ENCODE measurements at regions not wholly inside any gene's neighbourhood (a gene's known extent, or its start where the extent isn't known, plus 50 kb on each side); places are given as distances from the start of the nearest gene placed in this dataset.
"Not testable (repeated sequence)": the region's sequence is repeated elsewhere in the genome, so short reads cannot be mapped to it uniquely, and the experiment has no call there.

DNA sequence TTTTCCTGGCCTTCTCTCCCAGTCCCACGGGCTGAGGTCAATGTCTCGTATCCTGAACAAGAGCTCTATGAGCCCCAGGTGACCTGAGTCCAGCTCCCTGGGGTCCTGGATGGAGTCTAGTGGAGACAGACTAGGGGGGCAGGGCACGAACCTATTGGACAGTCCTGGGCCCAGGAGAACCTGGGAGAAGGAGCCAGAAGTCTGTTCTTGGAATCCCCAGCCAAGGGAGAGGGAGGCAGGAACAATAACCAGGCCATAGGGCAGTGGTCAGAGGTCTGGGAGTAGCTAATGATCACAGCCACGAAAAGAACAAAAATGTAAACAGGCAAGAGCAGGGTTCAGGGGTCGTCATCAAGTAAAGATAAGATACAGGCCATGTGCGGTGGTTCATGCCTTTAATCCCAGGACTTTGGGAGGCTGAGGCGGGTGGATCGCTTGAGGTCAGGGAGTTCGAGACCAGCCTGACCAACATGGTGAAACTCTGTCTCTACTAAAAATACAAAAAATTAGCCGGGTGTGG, 60.8 kb downstream of the COPRS start:
- no peaks in the 10 kb centered on the region for H3K27me3 ChIP-seq
- H3K4me3 ChIP-seq: no peak overlapping the region
- DNase-seq (ENCODE audit: low read depth in 1 of 2, low spot score in 1 of 2): peak in 1 of 2 donors; percentile 2
- peak overlapping the region; percentile 63 for H3K27ac ChIP-seq
- H3K9me3 ChIP-seq (ENCODE audit: low read depth): no peaks in the 10 kb centered on the region
- TF ChIP-seq, protein P1, sequence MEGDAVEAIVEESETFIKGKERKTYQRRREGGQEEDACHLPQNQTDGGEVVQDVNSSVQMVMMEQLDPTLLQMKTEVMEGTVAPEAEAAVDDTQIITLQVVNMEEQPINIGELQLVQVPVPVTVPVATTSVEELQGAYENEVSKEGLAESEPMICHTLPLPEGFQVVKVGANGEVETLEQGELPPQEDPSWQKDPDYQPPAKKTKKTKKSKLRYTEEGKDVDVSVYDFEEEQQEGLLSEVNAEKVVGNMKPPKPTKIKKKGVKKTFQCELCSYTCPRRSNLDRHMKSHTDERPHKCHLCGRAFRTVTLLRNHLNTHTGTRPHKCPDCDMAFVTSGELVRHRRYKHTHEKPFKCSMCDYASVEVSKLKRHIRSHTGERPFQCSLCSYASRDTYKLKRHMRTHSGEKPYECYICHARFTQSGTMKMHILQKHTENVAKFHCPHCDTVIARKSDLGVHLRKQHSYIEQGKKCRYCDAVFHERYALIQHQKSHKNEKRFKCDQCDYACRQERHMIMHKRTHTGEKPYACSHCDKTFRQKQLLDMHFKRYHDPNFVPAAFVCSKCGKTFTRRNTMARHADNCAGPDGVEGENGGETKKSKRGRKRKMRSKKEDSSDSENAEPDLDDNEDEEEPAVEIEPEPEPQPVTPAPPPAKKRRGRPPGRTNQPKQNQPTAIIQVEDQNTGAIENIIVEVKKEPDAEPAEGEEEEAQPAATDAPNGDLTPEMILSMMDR (IDR thresholded peaks at IDR 0.05; ENCODE audit: low read depth, low read length): no peak
- H3K36me3 ChIP-seq: no peaks in the 10 kb centered on the region
- peaks cover 5% of the 10 kb centered on the region for H3K4me1 ChIP-seq (ENCODE audit: low read depth)

DNA sequence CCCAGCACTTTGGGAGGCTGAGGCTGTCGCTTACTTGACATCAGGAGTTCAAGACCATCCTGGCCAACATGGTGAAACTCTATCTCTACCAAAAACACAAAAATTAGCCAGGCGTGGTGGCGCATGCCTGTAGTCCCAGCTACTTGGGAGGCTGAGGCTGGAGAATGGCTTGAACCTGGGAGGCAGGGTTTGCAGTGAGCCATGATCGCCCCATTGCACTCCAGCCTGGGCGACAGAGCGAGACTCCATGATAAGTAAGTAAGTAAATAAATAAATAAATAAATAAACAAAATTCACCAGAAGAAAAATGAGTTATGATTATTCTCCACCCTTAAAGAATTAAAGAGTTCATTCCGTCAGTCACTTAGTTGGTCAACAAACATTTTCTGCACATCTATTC, 63.1 kb downstream of the COPRS start:
- not testable (repeated sequence) for H3K4me1 ChIP-seq (ENCODE audit: low read depth); H3K9me3 ChIP-seq (ENCODE audit: low read depth); H3K27ac ChIP-seq; DNase-seq (ENCODE audit: low read depth in 1 of 2, low spot score in 1 of 2); H3K4me3 ChIP-seq; H3K27me3 ChIP-seq; H3K36me3 ChIP-seq

DNA sequence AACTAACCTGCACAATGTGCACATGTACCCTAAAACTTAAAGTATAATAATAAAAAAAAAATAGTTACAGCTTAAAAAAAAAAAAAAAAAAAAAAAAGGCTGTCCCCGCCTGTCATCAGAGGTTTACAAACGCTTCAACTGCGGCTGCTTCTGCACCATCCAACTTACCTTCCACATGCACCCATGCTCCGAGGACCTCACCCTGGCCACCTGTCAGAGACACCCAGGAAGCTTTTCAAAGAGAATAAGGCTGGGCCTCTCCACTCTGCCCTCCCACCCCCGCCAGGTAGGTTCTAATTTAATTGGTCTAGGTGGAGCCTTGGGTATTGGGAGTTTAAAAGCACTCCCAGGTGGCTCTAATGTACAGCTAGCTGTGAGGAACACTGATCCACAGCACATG, 64.9 kb downstream of the COPRS start:
- no peak overlapping the region for H3K27ac ChIP-seq
- H3K4me3 ChIP-seq: no peak overlapping the region
- TF ChIP-seq, protein P1 (IDR thresholded peaks at IDR 0.05; ENCODE audit: low read depth, low read length): no peak

DNA sequence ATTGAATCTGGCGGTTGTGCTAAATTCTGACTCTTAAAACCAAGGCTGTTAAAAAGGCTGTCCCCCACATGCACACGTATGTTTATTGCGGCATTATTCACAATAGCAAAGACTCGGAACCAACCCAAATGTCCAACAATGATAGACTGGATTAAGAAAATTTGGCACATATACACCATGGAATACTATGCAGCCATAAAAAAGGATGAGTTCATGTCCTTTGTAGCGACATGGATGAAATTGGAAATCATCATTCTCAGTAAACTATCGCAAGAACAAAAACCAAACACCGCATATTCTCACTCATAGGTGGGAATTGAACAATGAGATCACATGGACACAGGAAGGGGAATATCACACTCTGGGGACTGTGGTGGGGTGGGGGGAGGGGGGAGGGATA, 65.4 kb downstream of the COPRS start:
- H3K9me3 ChIP-seq (ENCODE audit: low read depth); H3K27me3 ChIP-seq; H3K4me1 ChIP-seq (ENCODE audit: low read depth); DNase-seq (ENCODE audit: low read depth in 1 of 2, low spot score in 1 of 2); H3K36me3 ChIP-seq; H3K27ac ChIP-seq; H3K4me3 ChIP-seq: not testable (repeated sequence)

More for the DNA sequence above, 64.9 kb downstream of the COPRS start:
- H3K36me3 ChIP-seq: no peaks in the 10 kb centered on the region
- no peak for DNase-seq (ENCODE audit: low read depth in 1 of 2, low spot score in 1 of 2)
- H3K4me1 ChIP-seq (ENCODE audit: low read depth): peaks cover 5% of the 10 kb centered on the region
- H3K9me3 ChIP-seq (ENCODE audit: low read depth): no peaks in the 10 kb centered on the region
- H3K27me3 ChIP-seq: no peaks in the 10 kb centered on the region

DNA sequence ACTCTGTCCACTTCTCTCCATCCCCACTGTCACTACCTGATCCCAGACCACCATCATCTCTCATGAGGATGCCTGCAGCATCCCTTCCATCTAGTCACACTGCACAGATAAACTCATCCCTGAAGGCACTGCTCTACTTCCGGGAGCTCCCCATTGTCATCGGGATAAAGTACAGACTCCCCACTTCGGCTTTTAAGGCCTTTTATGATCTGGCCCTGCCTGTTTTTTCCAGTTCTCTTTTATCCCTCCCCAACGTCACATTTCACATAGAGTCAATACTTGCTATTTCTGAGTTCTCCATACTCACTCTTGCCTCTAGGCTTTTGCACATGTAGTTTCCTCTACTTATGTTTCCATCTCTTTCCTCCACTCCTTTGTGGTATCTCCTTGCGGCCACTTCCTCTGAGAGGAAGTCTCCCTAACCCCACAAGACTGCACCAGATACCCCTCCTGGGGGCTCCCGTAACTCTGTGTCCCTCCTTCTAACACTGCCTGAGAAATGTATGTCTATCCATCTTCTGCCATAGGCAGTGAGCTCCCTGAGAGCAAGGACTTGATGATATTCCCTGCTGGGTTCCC, 66.9 kb downstream of the COPRS start:
- H3K36me3 ChIP-seq: no peaks in the 10 kb centered on the region
- H3K4me1 ChIP-seq (ENCODE audit: low read depth): peaks cover 8% of the 10 kb centered on the region
- H3K27me3 ChIP-seq: no peaks in the 10 kb centered on the region
- no peak overlapping the region for H3K27ac ChIP-seq
- TF ChIP-seq, protein P1 (IDR thresholded peaks at IDR 0.05; ENCODE audit: low read depth, low read length): no peak
- no peak for DNase-seq (ENCODE audit: low read depth in 1 of 2, low spot score in 1 of 2)
- no peaks in the 10 kb centered on the region for H3K9me3 ChIP-seq (ENCODE audit: low read depth)
- no peak overlapping the region for H3K4me3 ChIP-seq

DNA sequence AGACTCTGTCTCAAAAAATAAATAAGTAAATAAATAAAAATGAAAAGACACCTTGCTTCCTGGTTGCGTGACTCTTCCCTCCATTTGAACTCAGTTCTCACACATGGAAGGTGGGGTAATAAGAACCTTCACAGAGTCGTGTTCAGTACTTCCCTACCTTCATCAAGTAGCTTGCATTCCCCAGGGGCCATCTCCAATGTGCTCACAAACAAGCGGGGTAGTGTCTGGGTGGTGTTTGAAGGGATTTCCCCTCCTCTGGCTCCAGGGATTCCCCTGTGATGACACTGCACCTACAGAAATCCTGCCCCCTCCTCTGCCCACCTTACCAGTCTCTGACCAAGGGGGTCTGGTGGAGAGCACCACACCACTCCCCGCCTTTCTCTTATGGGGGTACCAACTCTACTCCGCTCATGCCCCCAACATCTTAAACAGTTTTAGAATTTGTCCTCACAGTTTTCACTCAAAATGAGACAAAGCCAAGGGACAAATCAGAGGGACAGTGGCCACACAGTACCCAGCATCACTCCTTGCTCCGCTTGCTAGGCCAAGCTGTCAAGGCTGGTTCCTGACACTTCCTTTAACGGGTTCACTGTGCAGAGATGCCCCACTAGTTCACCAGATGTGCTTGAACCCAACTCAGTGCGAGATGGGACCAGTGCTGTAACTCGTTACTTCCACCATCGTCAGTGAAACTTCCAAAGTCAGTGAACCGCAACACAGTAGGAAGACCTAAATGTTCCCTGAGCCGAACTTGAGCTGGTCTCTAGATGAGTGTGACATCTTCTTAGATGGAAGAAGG, 69.1 kb downstream of the COPRS start:
- Histone ChIP-seq H3K9me3 (ENCODE audit: low read depth) (no peaks in the 10 kb centered on the region), H3K36me3 (no peaks in the 10 kb centered on the region), H3K4me1 (ENCODE audit: low read depth) (peaks cover 8% of the 10 kb centered on the region), H3K4me3 (no peak overlapping the region), H3K27ac (no peak overlapping the region), H3K27me3 (no peaks in the 10 kb centered on the region)
- TF ChIP-seq, protein P1 (IDR thresholded peaks at IDR 0.05; ENCODE audit: low read depth, low read length): no peak
- DNase-seq (ENCODE audit: low read depth in 1 of 2, low spot score in 1 of 2): no peak

Data from cardiac muscle cell (in vitro differentiated cells and primary cell).